SK-N-SH (cell line): ENCODE measurements at regions not wholly inside any gene's neighbourhood (a gene's known extent, or its start where the extent isn't known, plus 50 kb on each side); places are given as distances from the start of the nearest gene placed in this dataset.

ENCODE experiments used
- CHD2 ChIP-seq: fragments of 150-350 bp; IDR thresholded peaks from 2 replicates; pipeline ENCODE4 v1.6.1; 2018; ENCODE audit warnings: low read length; ENCODE audit not compliant: partially characterized antibody
- EP300 ChIP-seq, 2 experiments: IDR thresholded peaks; 2 replicates each; pipeline versions ENCODE4 v1.4.0 to v1.6.1; 2012; ENCODE audit warnings: borderline replicate concordance in 1 of 2, low read depth in 1 of 2, low read length in 1 of 2
- FOXJ3 ChIP-seq: sonication (generic); formaldehyde crosslinking; IDR thresholded peaks from 2 replicates; pipeline ENCODE4 v1.5.1; 2020; ENCODE audit warnings: mild to moderate bottlenecking, missing genetic modification reagents
- GABPA ChIP-seq: IDR thresholded peaks from 2 replicates; pipeline ENCODE4 v1.4.0; 2012; ENCODE audit warnings: low read depth, mild to moderate bottlenecking
- MXI1 ChIP-seq: IDR thresholded peaks from 2 replicates; pipeline ENCODE4 v1.6.1; 2012; ENCODE audit warnings: mild to moderate bottlenecking, low read depth, low read length, improper control_type of control experiment
- RAD21 ChIP-seq: IDR thresholded peaks from 2 replicates; pipeline ENCODE4 v1.6.1; 2012; ENCODE audit warnings: mild to moderate bottlenecking, low read length
- RCOR1 ChIP-seq: fragments of 150-350 bp; IDR thresholded peaks from 2 replicates; pipeline ENCODE4 v1.6.1; 2017; ENCODE audit warnings: antibody characterized with exemption, low read length
- TCF12 ChIP-seq: IDR thresholded peaks from 2 replicates; pipeline ENCODE4 v1.4.0; 2012
- YY1 ChIP-seq: IDR thresholded peaks from 2 replicates; pipeline ENCODE4 v1.4.0; 2012; ENCODE audit warnings: low read depth, mild to moderate bottlenecking
- TF ChIP-seq, protein P1 (sequence below): fragments of 200-600 bp; sonication (generic); IDR thresholded peaks from 2 replicates; pipeline ENCODE4 v1.6.1; 2017; ENCODE audit warnings: antibody characterized with exemption, mild to moderate bottlenecking, moderate library complexity
- TF ChIP-seq, protein P2 (sequence below): IDR thresholded peaks from 2 replicates; pipeline ENCODE4 v1.6.1; 2012; ENCODE audit warnings: mild to moderate bottlenecking, low read depth, low read length, moderate library complexity

DNA sequence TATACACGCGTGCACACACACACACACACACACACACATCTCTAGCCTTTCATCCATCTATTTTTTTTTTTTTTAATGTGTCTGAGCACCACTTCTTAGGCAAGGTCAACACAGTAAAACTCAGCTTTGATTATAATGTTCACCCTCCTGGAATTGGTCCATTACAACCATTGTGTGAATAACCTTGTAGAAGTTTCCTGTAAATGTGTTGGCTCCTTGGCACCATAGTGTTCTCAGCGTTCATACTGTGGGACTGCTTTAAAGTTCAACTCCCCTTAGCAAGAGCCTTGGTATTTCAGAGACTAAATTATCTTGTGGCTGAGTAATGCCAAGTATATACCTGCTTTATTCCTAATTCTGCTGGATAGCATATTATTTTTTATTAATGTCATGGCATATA lies 106.3 kb upstream of the PRPS1L1 start:
- TF ChIP-seq, protein P1, sequence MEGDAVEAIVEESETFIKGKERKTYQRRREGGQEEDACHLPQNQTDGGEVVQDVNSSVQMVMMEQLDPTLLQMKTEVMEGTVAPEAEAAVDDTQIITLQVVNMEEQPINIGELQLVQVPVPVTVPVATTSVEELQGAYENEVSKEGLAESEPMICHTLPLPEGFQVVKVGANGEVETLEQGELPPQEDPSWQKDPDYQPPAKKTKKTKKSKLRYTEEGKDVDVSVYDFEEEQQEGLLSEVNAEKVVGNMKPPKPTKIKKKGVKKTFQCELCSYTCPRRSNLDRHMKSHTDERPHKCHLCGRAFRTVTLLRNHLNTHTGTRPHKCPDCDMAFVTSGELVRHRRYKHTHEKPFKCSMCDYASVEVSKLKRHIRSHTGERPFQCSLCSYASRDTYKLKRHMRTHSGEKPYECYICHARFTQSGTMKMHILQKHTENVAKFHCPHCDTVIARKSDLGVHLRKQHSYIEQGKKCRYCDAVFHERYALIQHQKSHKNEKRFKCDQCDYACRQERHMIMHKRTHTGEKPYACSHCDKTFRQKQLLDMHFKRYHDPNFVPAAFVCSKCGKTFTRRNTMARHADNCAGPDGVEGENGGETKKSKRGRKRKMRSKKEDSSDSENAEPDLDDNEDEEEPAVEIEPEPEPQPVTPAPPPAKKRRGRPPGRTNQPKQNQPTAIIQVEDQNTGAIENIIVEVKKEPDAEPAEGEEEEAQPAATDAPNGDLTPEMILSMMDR = no peak
- no peak for TF ChIP-seq TCF12
- no peak for TF ChIP-seq RAD21
- no peak for TF ChIP-seq RCOR1
- TF ChIP-seq GABPA = no peak
- TF ChIP-seq YY1 = no peak
- no peak for TF ChIP-seq FOXJ3 (CRISPR knock-in tag)
- no peak for TF ChIP-seq EP300 (IDR thresholded peaks at IDR 0.05; ENCODE audit: borderline replicate concordance in 1 of 2, low read depth in 1 of 2, low read length in 1 of 2)
- no peak for TF ChIP-seq CHD2
- no peak for TF ChIP-seq MXI1
- TF ChIP-seq, protein P2, sequence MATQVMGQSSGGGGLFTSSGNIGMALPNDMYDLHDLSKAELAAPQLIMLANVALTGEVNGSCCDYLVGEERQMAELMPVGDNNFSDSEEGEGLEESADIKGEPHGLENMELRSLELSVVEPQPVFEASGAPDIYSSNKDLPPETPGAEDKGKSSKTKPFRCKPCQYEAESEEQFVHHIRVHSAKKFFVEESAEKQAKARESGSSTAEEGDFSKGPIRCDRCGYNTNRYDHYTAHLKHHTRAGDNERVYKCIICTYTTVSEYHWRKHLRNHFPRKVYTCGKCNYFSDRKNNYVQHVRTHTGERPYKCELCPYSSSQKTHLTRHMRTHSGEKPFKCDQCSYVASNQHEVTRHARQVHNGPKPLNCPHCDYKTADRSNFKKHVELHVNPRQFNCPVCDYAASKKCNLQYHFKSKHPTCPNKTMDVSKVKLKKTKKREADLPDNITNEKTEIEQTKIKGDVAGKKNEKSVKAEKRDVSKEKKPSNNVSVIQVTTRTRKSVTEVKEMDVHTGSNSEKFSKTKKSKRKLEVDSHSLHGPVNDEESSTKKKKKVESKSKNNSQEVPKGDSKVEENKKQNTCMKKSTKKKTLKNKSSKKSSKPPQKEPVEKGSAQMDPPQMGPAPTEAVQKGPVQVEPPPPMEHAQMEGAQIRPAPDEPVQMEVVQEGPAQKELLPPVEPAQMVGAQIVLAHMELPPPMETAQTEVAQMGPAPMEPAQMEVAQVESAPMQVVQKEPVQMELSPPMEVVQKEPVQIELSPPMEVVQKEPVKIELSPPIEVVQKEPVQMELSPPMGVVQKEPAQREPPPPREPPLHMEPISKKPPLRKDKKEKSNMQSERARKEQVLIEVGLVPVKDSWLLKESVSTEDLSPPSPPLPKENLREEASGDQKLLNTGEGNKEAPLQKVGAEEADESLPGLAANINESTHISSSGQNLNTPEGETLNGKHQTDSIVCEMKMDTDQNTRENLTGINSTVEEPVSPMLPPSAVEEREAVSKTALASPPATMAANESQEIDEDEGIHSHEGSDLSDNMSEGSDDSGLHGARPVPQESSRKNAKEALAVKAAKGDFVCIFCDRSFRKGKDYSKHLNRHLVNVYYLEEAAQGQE = no peak
